ENCODE measurements at regions not wholly inside any gene's neighbourhood (a gene's known extent, or its start where the extent isn't known, plus 50 kb on each side); places are given as distances from the start of the nearest gene placed in this dataset.
"Not testable (repeated sequence)": the region's sequence is repeated elsewhere in the genome, so short reads cannot be mapped to it uniquely, and the experiment has no call there.

DNA sequence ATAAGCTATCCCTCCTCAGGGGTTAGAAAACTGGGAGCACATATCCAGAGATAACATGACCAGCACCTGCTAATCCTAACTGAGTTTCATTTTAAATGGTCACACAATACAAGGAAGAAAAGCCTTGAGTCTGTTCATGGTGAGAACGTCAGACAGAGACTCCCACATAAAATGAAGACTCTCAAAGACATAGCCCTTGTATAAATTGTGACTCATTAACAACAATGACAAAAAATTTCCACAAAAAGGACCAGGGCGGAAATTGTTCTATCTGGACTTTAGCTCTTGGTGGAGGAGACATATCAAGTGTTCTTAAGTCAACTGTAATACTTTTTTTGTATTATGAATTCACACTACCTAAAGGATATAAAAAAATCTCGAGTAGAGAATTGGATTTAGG lies 313.7 kb upstream of the DCN start:
- DNase-seq: no peak

DNA sequence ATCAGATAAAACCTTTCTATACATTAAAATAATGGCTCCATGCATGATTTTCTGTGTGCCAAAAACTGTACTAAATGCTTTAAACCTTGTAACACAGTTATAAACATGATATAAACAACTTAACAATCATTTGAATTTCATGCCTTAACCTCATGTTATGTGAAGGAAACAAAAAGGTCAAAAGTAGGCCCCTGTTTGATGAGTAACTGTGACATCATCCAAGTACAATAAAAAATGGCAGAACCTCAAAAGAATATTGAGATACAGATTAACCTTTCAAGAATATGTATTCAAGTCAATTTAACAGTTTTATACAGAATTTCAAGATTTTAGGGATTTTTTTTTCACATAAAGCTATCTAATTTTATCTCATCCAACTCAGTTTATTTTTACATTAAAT lies 310.7 kb upstream of the DCN start:
- DNase-seq: no peak

DNA sequence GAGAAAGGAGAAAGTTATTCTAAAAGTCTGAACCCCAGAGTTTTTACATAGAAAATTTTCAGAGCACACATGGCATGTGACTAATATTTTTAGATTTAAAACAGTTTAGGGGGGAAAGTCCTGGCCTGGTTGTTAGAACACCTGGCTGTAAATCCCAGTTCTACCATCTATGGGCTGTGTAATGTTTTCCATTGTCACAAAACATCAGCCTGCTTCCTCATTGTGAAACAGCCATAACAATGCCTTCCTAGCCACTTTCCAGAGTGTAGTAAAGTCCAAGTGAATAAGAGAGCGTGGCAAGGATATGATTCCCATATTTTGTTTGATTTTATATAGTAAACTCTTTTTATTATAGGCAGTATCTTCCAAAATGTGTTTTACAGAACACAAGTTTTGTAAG lies 310.0 kb upstream of the DCN start:
- DNase-seq: no peak

DNA sequence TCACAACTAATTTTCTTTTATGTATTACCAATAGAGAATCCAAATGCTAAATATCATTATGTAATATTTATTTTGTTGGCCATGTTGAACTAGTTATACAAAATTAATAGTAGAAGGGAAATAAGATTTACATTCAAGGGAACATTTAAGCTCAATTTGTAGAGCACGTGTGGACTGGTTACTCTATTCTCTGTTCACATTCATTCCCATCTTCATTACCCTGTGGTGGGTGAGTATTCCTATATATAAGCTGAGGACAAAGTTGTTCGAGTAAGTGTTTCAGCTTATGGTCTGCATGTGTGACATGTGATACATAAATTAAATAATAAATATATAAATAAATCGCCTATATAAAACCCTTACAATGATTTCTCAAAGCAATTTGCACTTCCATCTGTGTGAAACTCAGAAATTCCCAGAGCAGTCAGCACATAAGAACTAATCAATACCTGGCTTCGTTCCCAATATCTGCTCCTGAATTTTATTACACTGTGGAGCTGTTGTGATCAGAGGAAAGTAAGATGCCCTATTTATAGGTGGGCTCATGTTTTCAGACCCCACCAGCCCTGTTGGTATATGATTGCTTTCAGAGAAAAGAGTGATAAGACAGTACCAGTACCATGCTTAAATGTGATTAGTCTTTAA lies 308.2 kb upstream of the DCN start:
- no peak for DNase-seq

DNA sequence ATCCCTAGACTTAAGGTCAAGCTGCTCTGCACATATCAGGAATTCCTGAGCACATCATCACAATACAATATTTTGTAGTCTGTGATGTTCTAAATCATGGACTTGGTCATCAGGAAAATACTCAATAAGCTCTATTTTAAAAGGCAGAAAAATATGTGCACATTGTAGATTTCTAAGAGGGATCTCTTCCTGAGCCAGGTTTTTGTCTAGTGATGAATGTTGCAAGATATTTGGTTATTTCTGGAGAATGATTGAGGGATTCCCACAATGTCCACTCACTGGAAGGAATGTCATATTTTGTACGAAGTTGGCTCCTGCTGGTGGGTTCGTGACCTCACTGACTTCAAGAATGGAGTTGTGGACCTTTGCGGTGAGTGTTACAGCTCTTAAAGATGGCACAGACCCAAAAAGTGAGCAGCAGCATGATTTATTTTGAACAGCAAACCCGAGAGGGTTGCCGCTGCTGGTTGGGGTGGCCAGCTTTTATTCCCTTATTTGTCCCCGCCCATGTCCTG lies 300.9 kb upstream of the DCN start:
- DNase-seq: no peak

DNA sequence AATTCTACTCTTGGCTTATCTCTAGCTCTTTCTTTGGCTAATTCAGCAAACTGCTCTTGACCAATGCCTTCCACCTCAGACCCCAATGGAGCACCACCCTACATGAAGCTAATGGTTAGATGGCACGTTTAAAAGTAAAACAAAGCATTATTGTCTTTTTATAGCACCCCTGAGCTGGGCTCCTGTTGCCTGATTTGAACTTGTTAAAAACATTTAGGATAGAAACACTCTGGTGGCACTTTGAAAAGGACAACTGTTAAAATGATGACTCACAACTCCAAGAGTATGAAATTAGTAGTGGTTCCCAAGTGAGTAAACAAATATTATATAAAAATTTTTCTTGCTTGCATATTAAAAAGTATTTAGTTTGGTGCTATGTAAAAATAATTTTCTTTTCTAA lies 299.6 kb upstream of the DCN start:
- no peak for DNase-seq

DNA sequence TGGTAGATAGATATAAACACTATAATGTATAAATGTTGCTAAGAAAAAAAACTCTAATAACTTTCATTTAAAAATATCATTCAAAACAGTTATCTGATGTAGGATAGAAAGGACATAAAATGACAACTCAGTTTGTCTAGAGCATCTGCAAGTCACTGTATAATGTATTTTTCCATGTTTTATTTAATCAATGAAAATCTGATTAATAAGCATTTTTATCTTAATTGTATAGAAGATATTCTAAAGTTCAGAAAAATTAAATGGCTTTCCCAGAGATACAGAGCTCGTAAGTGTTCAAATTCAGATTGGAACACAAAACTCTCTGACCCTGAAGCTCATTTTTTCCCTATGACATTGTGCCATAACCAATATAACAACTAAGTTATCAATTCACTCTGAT lies 295.9 kb upstream of the DCN start:
- no peak for DNase-seq

DNA sequence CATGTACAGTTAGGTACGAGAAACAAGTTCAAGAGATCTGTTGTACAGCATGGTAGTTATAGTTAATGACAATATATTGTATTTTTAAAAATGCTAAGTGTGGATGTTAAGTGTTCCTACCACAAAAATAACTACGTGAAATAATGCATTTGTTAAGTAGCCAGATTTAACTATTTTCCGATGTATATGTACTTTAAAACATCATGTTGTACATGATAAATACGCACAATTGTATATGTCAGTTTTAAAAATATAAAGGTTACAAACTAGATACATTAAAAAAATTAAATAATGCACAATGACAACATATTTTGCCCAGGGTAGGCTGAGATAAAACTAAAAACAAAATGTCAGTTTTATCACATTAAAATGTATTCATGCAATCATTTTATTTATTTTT lies 285.1 kb upstream of the DCN start:
- DNase-seq: no peak

DNA sequence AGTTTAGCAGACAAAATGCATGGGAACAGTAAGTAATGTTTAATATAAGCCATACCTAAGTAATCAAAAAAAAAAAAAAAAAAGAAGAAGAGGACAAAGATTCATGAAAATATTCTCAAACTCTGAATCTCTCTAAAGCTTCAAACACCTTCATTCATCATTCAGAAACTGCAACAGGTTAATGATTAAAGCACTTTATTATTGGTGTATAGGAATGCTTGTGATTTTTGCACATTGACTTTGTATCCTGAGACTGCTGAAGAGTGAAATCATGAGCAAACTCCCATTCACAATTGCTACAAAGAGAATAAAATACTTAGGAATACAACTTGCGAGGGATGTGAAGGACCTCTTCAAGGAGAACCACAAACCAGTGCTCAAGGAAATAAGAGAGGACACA lies 278.4 kb upstream of the DCN start:
- no peak for DNase-seq

DNA sequence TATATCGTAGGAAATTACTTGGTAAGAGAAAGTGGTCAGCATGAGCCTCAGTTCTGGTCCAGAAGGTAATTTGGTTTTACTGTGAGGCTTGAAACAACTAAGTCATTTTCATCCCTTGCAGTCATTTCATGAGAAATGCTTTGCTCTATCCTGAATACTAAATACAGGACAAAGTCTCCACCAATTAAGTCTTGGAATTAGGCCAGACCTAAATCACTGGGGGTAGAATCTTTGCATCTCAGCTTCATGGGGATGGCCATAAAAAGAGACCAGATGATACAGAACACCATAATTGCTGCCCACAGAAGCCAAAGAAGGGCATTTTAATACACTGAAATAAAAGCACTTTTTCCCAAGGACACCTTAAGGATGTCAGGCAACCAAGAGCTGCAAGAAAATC lies 277.9 kb upstream of the DCN start:
- DNase-seq: no peak

DNA sequence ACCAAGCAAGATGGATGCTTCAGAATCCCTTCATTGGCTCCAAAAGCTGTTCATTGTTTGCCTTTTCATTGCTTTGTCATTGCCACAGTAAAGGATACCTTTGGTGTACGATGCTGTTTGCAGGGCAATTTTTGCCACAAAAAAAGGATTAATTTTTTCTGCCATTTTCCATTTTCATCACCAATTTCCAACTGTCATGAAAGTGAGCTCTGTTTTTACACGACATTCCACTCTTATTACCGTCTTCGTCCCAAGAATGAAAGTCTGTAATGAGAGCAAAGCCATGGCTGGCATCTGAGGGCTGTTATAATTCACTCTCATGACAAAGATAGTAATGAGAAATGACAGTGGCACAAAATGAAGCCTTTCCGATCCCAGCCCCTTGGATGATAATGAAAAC lies 272.7 kb upstream of the DCN start:
- DNase-seq: no peak

DNA sequence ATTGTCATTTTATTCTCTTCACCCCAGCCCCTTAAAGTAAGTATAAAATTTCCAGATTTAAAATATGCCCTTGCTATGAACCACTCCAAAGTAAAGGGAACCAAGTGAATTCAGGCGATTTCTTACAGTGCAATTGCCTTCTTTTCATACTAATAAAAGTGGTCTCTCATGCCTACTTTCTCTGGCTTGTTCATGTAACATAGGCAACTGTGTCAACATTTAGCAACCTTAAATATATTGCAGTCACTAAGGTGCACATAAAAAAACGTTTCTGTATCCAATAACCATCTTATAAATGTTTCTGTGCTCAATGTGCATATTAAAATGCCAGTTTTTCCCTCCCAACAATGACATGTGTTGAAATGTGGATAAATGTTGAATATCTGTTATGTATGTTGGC lies 271.6 kb upstream of the DCN start:
- DNase-seq: no peak

DNA sequence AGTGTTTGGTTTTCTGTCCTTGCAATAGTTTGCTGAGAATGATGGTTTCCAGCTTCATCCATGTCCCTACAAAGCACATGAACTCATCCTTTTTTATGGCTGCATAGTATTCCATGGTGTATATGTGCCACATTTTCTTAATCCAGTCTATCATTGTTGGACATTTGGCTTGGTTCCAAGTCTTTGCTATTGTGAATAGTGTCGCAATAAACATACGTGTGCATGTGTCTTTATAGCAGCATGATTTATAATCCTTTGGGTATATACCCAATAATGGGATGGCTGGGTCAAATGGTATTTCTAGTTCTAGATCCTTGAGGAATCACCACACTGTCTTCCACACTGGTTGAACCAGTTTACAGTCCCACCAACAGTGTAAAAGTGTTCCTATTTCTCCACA lies 269.8 kb upstream of the DCN start:
- DNase-seq: not testable (repeated sequence)

DNA sequence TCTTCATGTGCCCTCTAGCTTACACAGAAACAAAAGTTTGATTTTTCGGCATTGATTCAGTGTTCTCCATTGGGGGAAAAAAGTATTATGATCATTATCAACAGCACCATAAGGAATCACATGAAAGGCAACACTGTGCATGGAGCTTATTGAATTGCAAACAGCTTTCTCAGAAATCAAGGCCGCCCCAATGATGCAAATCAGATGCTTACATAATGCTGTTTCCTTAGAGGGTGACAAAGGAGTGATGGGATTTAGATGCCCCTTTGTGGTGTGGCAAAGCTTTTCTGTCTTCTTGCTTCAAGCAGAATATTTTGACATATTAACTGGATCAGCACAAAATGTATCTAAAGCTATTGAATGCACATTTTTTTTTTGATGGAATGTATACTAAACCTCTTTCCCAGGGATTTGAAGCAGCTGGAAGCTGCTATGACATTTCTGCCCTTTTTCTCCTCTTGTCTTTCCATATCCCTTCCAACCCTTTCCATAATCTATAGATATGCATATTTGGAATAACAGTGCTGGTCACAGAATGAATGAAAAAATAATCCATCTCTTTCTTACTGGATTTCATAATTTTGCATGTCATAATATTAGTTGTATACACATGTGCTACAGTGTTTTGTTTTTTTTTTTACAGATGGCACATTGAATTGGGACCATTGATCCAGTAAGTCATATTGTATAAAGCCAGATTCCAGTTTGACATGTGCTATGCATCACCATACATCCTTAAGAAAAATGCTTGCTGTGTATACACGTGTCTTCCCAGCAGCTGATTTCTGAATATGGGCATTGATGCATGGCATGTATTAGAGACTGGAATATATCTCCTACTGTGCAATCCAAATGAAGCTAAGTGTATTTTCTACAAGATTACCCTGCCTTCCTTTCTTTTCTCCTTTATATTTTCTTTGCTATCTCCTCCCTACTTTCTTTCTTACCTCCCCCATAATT lies 259.7 kb upstream of the DCN start:
- no peak for DNase-seq

DNA sequence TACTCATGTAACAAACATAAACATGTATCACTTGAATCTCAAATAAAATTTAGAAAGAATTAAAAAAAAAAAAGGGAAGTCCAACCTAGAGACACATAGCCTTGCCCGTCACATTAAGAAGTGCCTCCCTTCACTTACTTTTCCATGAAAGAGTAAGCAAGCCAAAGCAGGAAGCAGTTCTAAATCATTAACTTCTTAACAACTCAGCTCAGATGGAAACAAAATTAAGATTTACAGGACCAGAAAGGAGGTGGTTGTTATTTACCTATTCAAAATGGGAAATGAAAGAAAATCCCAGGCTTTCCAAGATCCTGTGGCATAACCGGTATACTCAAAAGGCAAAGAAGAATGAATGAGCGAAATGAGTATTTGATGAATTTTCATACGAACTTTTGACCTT lies 258.6 kb upstream of the DCN start:
- DNase-seq: no peak

DNA sequence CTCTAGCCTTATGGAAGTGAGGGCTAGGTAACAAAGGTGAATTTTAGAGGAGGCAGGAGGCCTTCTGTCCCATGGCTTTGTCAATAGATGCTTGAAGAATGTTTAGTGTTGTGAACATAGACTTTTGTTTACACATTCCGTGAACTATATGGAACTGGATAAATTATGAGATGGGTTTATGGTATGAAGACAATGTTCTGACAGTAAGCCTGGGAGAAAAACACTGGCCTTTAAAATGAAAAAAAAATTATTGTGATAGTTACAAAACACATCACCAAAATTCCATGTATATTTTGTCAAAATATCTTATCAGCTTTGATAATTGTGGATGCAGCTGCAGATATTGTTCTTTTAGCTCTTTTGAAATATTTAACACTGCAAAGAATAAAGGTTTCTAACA lies 251.5 kb upstream of the DCN start:
- DNase-seq: no peak

DNA sequence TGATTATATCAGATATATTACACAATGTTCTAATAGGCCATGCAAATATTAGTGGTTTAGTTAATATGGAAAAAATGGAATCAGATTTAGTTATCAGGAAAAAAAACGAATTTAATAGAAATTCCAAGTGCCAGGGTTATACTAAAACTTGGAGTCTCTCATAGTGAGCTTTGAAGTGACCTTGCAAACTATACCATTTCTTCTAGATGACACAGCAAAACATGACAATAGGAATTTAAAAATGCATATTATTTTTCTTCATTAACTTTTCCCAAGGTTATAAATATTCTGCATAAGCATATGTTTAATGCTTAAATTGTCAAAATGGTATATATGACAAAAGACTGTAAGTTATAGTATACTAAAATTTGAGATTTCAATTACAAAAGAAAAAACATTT lies 250.1 kb upstream of the DCN start:
- no peak for DNase-seq

DNA sequence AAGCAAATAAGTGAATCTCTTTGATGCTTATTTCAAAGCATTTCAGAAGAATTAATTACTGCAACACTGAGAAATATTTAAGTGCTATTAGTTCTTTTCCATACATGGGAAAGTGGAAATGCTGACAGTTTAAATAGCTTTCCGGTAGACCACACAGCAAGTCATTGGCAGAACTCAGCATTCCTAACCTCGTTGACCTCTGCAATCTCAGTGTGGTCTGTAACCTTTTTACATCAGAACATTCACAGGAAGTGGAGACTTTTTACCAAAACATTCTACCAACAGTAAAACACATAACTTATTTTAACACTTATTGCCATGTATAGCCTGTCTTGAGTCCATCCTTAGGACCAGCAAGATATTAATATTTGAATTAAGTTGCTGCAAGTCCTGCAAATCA lies 249.5 kb upstream of the DCN start:
- DNase-seq: no peak

DNA sequence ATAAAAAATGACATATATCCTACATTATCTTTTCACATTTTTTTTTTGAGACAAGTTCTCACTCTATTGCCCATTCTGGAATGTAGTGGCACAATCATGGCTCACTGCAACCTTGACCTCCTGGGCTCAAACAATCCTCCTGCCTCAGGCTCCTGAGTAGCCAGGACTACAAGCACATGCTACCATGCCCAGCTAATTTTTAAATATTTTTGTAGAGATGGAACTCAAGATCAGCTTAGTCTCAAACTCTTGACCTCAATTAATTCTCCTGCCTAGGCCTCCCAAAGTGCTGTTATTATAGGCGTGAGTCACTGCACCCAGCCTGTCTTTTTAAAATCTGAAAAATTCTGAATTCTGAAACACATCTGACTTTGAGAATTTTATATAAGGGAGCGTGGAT lies 241.9 kb upstream of the DCN start:
- DNase-seq: no peak

DNA sequence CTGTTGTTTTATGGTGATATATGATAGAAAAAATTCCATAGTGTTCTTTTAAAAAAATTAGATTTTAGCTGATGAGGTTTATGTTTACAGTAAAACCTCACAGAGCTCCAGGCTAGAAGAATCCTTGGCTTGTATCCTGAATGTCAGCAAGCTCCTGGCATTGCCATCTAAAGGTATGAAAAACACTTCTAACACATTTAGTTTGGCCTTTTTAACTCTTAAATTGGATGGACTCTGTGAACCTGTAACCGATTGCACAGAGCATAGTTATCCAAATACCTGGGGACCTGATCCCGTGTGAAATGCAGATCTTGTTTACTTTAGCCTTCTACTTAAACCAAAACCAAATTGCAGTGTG lies 241.1 kb upstream of the DCN start:
- no peak for DNase-seq

DNA sequence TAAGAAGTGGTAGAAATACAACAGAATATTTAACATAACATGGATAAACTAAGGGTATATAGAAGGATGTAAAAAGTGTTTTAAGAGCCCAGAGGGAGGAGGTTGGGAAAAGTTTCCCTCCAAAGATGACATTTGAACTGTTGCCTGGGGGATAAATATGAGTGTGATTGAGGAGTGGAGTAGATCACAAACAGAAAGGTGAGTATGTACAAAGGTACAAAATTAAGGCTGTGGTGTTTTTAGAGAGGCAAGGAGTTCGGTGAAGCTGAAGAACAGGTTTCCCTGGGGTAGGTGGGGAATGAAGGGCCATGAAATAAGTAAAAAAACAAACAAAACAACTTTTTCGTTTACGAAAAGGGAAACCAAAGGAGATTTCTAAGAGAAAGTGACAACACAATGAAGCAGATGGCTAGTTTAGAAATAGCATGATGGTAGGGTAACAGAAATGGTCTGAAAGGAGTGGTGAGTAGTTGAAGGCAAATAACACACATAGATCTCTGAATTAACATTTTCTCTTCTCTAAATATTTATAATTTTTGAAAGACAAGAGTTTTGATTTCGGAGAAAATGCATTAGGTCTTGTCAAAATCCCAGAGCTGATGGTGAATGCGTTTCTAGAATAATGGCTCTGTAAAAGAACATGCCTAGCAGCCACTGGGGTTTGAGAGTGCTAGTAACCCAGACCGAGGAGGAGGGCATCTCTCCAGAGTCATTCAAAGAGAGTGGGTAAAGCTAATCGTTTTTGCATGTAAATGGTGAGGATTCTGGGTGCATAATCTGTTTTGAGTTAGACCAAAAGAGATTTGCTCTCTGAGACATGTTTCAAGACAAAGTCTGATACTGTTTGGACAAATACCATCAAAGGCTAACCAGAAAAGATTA lies 240.4 kb upstream of the DCN start:
- DNase-seq: no peak

DNA sequence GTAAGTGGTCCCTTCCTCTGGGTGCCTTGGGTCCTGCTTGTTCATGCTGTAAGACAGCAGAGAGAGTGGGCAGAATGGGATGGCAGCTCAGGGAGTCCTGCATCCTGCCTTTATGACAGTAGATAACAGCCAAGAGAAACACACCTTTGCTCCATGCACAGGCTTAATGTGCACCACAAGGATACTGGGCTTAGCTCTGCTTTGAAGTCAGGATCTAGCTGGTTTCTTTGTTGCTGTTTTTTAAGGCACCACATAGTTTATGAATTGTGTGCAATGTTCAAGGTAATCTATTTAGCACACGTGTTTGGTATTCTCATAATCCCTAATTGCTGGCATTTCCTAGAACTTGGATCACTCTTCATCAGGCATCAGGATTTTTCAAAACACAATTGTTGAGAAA lies 239.5 kb upstream of the DCN start:
- no peak for DNase-seq

DNA sequence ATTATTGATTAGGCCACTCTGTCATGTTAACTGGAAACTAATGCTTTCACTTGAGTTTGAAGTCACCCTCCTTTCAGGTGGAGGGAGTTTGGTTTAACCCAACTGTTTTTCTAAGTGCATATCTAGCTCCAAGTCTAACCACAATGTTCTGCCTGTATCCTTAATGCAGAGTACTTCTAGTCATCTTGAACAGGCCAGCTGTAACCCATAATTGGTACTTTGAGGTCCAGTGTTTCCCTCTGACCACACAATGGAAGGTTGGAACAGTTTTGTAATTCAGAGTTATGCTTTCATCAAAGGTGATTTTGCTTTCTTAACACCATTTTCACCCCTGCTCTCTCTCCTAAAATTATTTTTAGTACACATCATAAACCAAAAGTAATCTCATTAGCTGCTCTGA lies 237.2 kb upstream of the DCN start:
- DNase-seq: no peak
